HG03280 (cell line): ENCODE measurements at regions not wholly inside any gene's neighbourhood (a gene's known extent, or its start where the extent isn't known, plus 50 kb on each side); places are given as distances from the start of the nearest gene placed in this dataset.

Source experiments
- ATAC-seq: cut with Tn5 transposase; IDR thresholded peaks from one replicate; pipeline ENCODE4 v1.9.1; 2021; ENCODE audit warnings: mild to moderate bottlenecking, moderate library complexity; ENCODE audit not compliant: unreplicated experiment

DNA sequence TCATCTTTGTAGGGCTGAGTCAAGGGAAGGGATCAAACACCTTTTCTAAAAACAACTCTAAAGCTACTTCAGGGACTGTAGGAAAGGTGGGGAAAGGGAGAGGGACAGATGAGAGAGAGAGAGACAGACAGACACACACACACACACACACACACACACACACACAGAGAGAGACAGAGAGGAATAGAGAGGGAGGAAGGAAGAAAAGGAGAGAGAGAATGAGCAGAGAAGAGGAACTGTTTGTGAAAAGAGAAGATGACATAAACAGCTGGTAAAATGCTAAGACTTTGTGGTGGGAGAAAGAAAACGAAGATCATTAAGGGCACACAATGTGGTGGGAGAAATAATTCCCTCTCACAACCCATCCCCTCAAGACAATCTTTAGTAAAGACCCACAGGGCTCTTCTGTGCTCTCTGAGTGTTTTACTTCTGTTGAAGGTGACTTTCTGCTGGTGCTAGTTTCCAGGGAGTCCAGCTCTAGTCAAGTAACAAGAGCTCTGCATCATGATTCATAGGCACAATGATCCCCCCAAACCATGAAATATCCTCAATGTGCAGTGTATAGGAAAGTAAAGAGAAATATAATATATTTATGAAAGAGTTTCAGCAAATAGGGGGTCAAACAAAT, 77.2 kb upstream of the STK17B start:
- no peak for ATAC-seq

- no peak for ATAC-seq
Measured at GRCh38 chr2:196249171-196249570, 77.8 kb upstream of the STK17B start.

GRCh38 chr2:196249860-196250259, 78.5 kb upstream of the STK17B start:
- peak; percentile 80 for ATAC-seq

DNA sequence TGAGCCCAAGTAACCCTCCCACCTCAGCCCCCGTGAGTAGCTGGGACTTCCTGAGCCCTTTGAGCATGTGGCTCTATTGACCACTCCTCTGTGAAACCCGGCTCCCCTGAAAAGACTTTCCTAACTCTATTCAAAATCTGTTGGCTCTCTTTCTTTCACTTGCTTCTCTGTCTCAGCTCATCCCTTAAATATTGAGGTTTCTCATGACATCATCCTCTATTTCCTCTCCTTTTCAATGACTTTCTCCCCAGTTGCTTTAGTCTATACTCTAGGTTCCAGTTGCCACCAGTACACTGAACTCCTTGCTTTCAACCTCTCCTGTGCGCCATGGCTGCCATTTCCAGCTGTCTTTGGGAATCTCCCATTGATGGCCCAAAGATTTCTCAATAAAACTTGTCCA, 79.8 kb upstream of the STK17B start:
- no peak for ATAC-seq

DNA sequence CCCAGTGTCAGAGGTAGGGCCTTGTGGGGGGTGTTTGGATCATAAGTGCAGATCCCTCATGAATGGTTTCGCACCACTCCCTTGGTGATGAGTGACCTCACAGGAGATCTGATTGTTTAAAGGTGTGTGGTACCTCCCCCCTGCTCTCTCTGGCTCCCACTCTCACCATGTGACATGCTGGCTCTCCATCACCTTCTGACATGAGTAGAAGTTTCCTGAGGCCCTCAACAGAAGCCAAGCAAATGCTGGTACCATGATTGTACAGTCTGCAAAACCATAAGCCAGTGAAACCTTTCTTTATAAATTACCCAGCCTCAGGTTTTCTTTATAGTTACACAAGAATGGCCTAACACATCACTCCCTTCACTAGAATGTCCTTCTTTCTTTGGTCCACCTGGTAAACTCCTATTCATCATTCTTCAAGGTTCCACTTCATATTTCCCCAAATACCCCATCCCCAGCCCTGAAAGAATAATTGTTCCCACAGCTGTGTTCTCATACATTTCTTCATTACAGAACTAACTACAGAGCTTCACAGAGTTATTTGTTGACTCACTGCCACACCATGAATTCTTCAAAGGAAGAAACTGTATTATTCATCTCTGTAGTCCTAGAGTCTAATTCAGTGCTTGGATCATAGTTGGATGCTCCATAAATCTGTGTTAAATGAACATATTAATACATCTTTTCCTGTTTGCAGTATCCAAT, 81.2 kb upstream of the STK17B start:
- ATAC-seq: no peak

- ATAC-seq: no peak
Measured at GRCh38 chr2:196253116-196253480, 81.7 kb upstream of the STK17B start.

GRCh38 chr2:196256585-196256984, 85.2 kb upstream of the STK17B start:
- ATAC-seq: no peak

DNA sequence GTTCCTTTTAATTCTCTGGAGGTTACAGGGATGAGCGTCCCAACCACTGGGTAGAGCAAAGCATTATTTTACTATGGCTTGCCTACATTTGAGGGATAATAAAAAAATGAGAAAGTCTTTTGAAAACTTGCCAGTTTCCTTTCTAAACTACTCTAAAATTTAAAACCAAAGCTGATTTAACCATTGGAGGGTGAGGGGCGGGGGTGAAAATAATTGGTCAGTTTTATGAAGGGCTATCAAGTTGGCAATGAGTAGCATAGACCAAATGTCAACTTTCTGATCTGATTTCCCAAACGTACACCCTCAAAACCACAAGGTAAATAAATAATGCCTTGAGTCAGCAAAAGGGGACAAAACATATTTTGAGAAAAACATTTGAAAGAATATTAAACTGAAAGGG, 85.7 kb upstream of the STK17B start:
- no peak for ATAC-seq

DNA sequence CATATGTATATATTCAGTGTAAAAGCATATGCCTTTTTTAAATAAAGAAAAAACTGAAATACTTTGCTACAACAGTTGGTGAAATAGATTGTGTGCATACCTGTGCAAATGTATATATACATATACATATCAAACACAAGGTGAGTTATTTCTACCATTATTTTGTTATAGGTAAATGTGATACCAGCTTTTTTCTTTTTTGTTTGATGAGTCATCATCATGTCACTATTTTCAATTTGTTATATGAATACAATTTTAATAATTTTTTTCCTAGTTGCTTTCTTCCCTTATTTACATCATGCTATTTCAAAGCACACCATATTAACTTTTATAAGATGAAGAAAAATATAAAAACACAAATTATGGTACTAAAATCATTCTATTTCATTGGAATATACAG, 87.0 kb upstream of the STK17B start:
- ATAC-seq: no peak

- ATAC-seq: no peak
Measured at GRCh38 chr2:196259507-196260481, 88.4 kb upstream of the STK17B start.

DNA sequence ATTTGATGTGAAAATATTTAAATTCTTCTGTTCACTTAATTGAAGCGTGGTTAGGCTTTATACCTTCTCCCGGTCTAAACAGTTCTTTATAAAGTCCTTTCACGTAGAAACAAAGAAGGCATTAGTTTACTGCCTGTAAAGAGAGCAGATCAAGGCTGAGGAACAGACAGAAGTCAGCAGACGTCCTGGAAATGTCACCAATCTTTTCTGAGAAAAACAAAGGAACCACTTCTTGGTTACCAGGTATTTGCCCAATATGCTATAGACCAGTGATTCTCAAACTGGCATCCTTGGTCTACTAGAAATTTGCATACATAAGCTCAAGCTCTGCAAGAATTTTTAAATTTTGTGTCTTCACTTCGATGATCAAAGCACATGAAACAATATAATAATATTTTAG, 89.2 kb upstream of the STK17B start:
- no peak for ATAC-seq

DNA sequence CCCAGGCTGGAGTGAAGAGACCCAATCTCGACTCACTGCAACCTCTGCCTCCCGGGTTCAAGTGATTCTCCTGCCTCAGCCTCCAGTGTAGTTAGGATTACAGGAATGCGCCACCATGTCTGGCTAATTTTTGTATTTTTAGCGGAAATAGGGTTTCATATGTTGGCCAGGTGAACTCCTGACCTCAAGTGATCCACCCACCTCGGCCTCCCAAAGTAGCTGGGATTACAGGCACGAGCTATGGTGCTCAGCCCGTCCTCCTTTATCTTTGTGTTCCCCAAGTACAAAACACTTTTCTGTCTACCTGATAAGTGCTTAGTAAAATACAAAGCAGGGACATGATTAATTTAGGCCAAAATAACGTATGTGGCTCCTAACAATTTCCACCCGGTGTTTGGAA, 91.2 kb upstream of the STK17B start:
- ATAC-seq: no peak

- ATAC-seq: peak; percentile 89
Measured at GRCh38 chr2:196263181-196263747, 91.9 kb upstream of the STK17B start.

DNA sequence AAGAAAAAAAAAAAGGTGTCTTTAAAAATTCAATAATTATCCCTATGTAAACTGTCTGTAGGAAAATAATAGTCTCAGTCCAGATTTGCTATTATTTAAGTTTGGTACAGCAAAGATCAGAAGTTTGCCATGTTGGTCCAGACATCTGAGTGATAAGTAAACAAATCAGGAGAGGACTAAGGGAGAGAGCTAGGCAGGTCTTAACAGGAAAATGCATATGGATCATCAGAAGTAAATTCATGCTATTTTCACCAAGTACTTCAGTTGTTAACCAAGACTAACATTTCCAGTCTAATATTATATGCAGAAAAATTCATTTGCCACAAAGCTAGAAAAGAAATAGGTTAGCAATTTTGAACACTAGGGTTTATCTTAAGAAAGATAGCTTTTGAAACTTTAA, 95.0 kb upstream of the STK17B start:
- ATAC-seq: no peak

DNA sequence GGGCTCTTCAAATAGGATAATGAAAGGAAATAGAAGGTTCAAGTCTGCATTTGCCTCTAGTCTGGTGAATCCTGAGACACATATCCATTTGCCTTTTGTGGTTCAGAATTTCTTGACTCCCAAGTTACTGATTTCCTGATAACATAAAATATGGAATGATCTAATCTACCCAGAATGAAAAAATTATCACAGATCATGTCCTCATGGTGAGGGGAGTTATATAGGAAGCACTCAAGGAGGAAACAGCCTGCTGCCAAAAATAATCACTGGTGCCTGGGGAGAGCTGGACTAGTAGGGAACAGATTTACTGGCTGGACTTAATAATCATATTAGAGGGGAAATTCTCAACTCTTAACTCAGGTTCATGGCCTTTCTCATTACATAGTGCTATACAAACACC, 95.5 kb upstream of the STK17B start:
- no peak for ATAC-seq

DNA sequence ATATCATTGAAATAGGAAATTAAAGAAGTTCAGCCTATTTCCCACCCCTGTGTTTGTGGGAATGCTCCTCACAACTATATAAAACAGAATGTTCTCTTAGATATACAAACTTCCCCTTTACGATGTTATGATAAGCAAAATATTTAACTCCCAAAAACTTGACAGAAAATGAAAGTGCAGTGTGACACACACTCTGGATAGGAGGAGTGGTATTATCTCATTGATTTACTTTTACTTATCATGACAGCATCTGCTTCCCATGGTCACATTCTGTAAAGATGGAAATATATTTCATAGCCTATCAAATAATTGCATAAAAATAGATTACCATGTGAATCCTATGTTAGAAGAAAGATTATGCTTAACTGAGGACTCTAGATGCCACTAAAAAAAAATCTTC, 96.6 kb upstream of the STK17B start:
- no peak for ATAC-seq

DNA sequence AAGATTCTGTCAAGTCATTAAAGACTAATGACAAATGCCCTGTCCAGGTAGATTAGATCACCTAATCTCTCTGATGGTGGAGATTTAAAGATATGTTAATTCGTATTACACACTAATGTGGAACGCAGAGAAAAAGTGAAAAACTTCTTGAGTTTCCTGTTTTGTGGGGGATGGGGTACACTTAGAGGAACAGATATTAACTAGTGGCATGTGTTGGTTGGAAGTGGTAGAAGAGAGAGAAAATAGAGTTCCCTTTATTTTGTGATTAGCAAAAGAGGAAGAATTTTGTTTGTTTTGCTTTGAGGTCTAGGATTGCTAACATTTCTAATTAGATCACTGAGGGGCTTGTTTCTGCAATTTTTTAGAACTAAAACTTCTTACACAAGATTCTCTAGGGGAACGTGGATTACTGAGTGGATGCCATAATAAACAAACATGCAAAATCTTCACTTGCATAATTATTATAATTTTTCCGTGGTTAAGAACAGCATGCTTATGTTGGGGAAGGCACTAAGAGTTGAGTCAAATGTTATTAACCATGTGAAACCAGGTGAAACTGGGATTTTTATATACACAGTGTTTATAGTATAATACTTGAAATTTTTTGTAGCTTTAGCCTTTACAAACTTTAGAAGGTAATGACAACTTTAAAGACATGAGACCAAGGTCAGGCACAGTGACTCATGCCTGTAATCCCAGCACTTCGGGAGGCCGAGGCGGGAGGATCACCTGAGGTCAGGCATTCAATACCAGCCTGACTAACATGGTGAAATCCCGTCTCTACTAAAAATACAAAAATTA, 97.4 kb upstream of the STK17B start:
- no peak for ATAC-seq

GRCh38 chr2:196271795-196272194, 100.4 kb upstream of the STK17B start:
- no peak for ATAC-seq

GRCh38 chr2:196274387-196274809, 103.0 kb upstream of the STK17B start:
- ATAC-seq: no peak

GRCh38 chr2:196275646-196276352, 104.4 kb upstream of the STK17B start:
- ATAC-seq: no peak
